ENCODE measurements at regions not wholly inside any gene's neighbourhood (a gene's known extent, or its start where the extent isn't known, plus 50 kb on each side); places are given as distances from the start of the nearest gene placed in this dataset.

DNA sequence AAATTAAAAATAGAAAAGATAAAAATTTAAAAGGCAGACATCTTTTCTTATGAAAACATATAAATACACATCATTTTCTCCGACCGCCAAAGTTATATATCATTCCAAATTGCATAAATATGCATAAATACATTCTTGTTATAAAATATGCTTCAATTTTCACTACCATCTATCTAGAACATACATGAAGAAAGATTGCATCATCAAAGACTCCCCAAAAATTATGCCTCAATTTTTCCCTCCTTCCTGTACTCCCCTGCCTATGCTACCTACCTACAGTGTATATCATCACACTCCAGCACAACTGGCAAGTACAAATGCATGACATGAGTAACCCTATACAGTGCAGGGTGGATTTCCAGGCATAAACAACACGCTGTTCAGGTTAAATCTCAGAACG is 49.9 kb upstream of the TENT5A start:
- Histone ChIP-seq H4K20me1 (ENCODE audit: insufficient read depth, low read length) (no peaks in the 10 kb centered on the region), H2AFZ (ENCODE audit: low read depth, low read length) (no peak overlapping the region), H3K4me2 (ENCODE audit: insufficient read depth, low read length) (no peak overlapping the region), H3K9ac (ENCODE audit: low read depth, low read length) (no peak overlapping the region), H3K36me3 (ENCODE audit: insufficient read depth, low read length) (no peaks in the 10 kb centered on the region), H3K4me3 (ENCODE audit: low read depth in 1 of 2, low read length in 2 of 2) (no peak overlapping the region), H3K27ac (ENCODE audit: low read length) (no peak overlapping the region), H3K27me3 (ENCODE audit: insufficient read depth, low read length, poor library complexity) (no peaks in the 10 kb centered on the region), H3K4me1 (ENCODE audit: insufficient read depth, low read length) (no peaks in the 10 kb centered on the region), H3K79me2 (ENCODE audit: insufficient read depth, low read length) (no peaks in the 10 kb centered on the region), H3K9me3 (ENCODE audit: insufficient read depth, low read length, severe bottlenecking) (no peaks in the 10 kb centered on the region)
- DNase-seq = no peak
- ATAC-seq (ENCODE audit: insufficient read depth, low read depth) = no peak
- TF ChIP-seq, protein P1, sequence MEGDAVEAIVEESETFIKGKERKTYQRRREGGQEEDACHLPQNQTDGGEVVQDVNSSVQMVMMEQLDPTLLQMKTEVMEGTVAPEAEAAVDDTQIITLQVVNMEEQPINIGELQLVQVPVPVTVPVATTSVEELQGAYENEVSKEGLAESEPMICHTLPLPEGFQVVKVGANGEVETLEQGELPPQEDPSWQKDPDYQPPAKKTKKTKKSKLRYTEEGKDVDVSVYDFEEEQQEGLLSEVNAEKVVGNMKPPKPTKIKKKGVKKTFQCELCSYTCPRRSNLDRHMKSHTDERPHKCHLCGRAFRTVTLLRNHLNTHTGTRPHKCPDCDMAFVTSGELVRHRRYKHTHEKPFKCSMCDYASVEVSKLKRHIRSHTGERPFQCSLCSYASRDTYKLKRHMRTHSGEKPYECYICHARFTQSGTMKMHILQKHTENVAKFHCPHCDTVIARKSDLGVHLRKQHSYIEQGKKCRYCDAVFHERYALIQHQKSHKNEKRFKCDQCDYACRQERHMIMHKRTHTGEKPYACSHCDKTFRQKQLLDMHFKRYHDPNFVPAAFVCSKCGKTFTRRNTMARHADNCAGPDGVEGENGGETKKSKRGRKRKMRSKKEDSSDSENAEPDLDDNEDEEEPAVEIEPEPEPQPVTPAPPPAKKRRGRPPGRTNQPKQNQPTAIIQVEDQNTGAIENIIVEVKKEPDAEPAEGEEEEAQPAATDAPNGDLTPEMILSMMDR (IDR thresholded peaks at IDR 0.05; ENCODE audit: borderline replicate concordance, extremely low read depth, low read length, poor library complexity, severe bottlenecking) = no peak
- TF ChIP-seq EZH2 (IDR thresholded peaks at IDR 0.05; ENCODE audit: borderline replicate concordance, low read depth, low read length, severe bottlenecking) = no peak

All from DND-41 (cell line).